ENCODE measurements at regions not wholly inside any gene's neighbourhood (a gene's known extent, or its start where the extent isn't known, plus 50 kb on each side); places are given as distances from the start of the nearest gene placed in this dataset.

GRCh38 chr3:104988496-104988895 is 378.2 kb upstream of the ALCAM start:
- no peak overlapping the region for H3K4me3 ChIP-seq (ENCODE audit: extremely low read depth in 1 of 4, insufficient read depth in 2 of 4, low read depth in 3 of 4, low read length in 4 of 4)
- POLR2A ChIA-PET (ENCODE audit: partially characterized antibody), result no interaction called here
- CTCF ChIA-PET (ENCODE audit: partially characterized antibody), result interaction anchor here (1.0 kb wide), 1 partner anchor 79 kb away, joined by 3 read pairs; no protein-coding TSS in a partner anchor
- H2BK12ac ChIP-seq (ENCODE audit: low read depth, low read length), result no peak overlapping the region
- H3K23ac ChIP-seq (ENCODE audit: insufficient read length), result no peak overlapping the region
- WGBS, 2 experiments (ENCODE audit: extremely low coverage in 1 of 2, insufficient coverage in 1 of 2, insufficient read length in 1 of 2, insufficient replicate concordance in 2 of 2, low coverage in 1 of 2, low lambda C conversion rate in 2 of 2, missing lambda C conversion rate in 1 of 2), result 94% methylated on average over 3 of the region's 3 CpGs; no CpG with 5 or more reads in 1 of the 2 experiments
- no peak overlapping the region for H3K56ac ChIP-seq (replicated peaks; ENCODE audit: insufficient read length, low read depth, low read length)
- no peaks in the 10 kb centered on the region for H3K27me3 ChIP-seq (replicated peaks in 1 of 4; ENCODE audit: control insufficient read depth in 3 of 4, extremely low read depth in 1 of 4, insufficient read depth in 3 of 4, low read length in 3 of 4)
- no peak overlapping the region for H2BK20ac ChIP-seq (ENCODE audit: low read length)
- no peak overlapping the region for H3K4me2 ChIP-seq (ENCODE audit: insufficient read depth in 1 of 2, low read depth in 2 of 2, low read length in 2 of 2)
- no peak for DNase-seq (ENCODE audit: low read depth in 1 of 2, low spot score in 2 of 2)
- no peak for TF ChIP-seq TEAD4 (IDR thresholded peaks at IDR 0.05; ENCODE audit: low read depth, low read length)
- TF ChIP-seq MAFK (IDR thresholded peaks at IDR 0.05; ENCODE audit: low read depth, low read length), result no peak
- TF ChIP-seq CEBPB (IDR thresholded peaks at IDR 0.05; ENCODE audit: low read depth, low read length), result no peak
- no peak for TF ChIP-seq MAX (IDR thresholded peaks at IDR 0.05)
- no peak for TF ChIP-seq HDAC6 (IDR thresholded peaks at IDR 0.05; ENCODE audit: low read depth, low read length)
- no peak for TF ChIP-seq EZH2 (IDR thresholded peaks at IDR 0.05; ENCODE audit: low read depth, low read length, severe bottlenecking)
- TF ChIP-seq NRF1 (IDR thresholded peaks at IDR 0.05; ENCODE audit: low read depth, low read length), result no peak
- H3K23me2 ChIP-seq (ENCODE audit: low read depth, low read length), result no peaks in the 10 kb centered on the region
- no peaks in the 10 kb centered on the region for H3K79me2 ChIP-seq (ENCODE audit: control insufficient read depth in 1 of 2, insufficient read depth in 2 of 2, low read length in 2 of 2)
- no peak overlapping the region for H4K8ac ChIP-seq (ENCODE audit: extremely low read depth, insufficient read depth, low read length)
- H3K79me1 ChIP-seq (ENCODE audit: low read depth, low read length), result no peaks in the 10 kb centered on the region
- H3K18ac ChIP-seq (ENCODE audit: extremely low read depth, low read length), result no peak overlapping the region
- no peak overlapping the region for H2BK5ac ChIP-seq (ENCODE audit: low read depth, low read length)
- no peak overlapping the region for H4K5ac ChIP-seq (ENCODE audit: insufficient read length, low read depth, low read length)
- no peak overlapping the region for H2AFZ ChIP-seq (ENCODE audit: low read length)
- H2AK5ac ChIP-seq (ENCODE audit: low read depth, low read length), result no peak overlapping the region
- no peaks in the 10 kb centered on the region for H4K20me1 ChIP-seq (replicated peaks in 1 of 2; ENCODE audit: control insufficient read depth in 1 of 2, insufficient read depth in 2 of 2, low read length in 2 of 2)
- H3K14ac ChIP-seq (ENCODE audit: insufficient read length), result no peak overlapping the region
- no peak for FAIRE-seq
- H3K9ac ChIP-seq (replicated peaks in 1 of 4; ENCODE audit: extremely low read depth in 1 of 4, low read depth in 3 of 4, low read length in 3 of 4), result no peak overlapping the region
- H3K27ac ChIP-seq (ENCODE audit: low read depth, low read length), result no peak overlapping the region
- no peak overlapping the region for H2BK15ac ChIP-seq (ENCODE audit: low read length)
- H3K9me3 ChIP-seq (ENCODE audit: insufficient read depth in 2 of 2, low read depth in 1 of 2, low read length in 1 of 2), result no peaks in the 10 kb centered on the region
- H3K36me3 ChIP-seq (ENCODE audit: control insufficient read depth in 2 of 4, insufficient read depth in 4 of 4, low read length in 3 of 4), result no peaks in the 10 kb centered on the region
- H2BK120ac ChIP-seq (replicated peaks; ENCODE audit: low read depth, low read length), result no peak overlapping the region
- H4K91ac ChIP-seq (replicated peaks; ENCODE audit: insufficient read length, low read length), result no peak overlapping the region
- H3K4ac ChIP-seq (replicated peaks; ENCODE audit: insufficient read length, low read depth, low read length), result no peak overlapping the region
- no peaks in the 10 kb centered on the region for H3K4me1 ChIP-seq (replicated peaks in 1 of 4; ENCODE audit: control insufficient read depth in 3 of 4, insufficient read depth in 4 of 4, low read length in 3 of 4)
